HG02571 (cell line): ENCODE measurements at regions not wholly inside any gene's neighbourhood (a gene's known extent, or its start where the extent isn't known, plus 50 kb on each side); places are given as distances from the start of the nearest gene placed in this dataset.
"Not testable (repeated sequence)": the region's sequence is repeated elsewhere in the genome, so short reads cannot be mapped to it uniquely, and the experiment has no call there.

Experiments
- ATAC-seq: cut with Tn5 transposase; IDR thresholded peaks from one replicate; pipeline ENCODE4 v1.9.1; 2021; ENCODE audit warnings: mild to moderate bottlenecking, moderate library complexity; ENCODE audit not compliant: unreplicated experiment

GRCh38 chrX:8105531-8105930 is 65.5 kb downstream of the VCX2 start:
- ATAC-seq: no peak

GRCh38 chrX:8103655-8104054 is 67.4 kb downstream of the VCX2 start:
- no peak for ATAC-seq

DNA sequence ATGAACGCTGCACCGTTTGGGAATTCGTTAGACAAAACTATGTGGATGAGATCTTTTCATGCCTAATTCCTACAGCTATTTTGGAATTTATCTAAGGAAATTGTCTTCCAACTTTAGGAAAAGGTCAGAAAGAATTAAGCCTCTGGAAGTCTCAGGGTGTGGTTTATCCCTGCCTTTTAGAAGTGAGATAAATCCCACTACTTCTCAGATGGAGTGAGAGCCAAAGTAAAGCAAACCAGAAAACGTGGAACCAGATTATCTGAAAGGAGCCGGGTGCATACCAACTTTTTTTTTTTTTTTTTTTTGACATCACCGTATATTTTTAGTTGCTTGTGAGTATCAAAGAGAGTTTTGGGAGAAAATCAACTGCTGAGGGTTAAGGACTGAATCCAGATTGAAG is 79.6 kb downstream of the VCX2 start:
- ATAC-seq: no peak

DNA sequence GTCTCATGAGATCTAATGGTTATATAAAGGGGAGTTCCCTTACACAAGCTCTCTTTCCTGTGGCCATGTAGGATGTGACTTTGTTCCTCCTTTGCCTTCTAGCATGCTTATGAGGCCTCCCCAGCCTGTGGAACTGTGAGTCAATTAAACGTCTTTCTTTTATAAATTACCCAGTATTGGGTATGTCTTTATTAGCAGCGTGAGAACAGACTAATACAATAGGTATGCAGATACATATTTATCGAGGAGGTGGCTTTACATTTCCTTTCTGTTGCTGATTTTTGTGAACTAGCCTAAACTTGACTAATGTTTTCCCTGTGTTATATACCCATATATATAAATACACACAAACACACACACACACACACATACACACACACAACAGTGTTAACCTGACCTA is 80.2 kb downstream of the VCX2 start:
- ATAC-seq: no peak

GRCh38 chrX:8090482-8090881 is 80.6 kb downstream of the VCX2 start:
- no peak for ATAC-seq

DNA sequence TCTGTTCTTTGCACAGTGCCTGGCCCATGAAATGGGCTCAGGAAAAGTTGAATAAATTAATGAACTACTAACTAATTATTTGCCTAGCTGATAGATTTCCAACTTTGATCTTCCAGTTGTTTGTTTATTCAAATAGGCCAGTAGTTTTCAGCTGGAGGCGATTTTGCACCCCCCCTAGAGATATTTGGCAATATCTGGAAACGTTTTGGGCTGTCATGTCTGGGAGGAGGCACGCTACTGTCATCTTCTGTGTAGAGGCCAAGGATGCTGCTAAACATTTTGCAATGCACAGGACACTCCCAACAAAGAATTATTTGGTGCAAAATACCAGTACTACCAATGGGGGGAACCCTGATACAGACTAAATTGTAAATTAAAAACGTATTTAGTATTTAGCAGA is 81.9 kb downstream of the VCX2 start:
- no peak for ATAC-seq

DNA sequence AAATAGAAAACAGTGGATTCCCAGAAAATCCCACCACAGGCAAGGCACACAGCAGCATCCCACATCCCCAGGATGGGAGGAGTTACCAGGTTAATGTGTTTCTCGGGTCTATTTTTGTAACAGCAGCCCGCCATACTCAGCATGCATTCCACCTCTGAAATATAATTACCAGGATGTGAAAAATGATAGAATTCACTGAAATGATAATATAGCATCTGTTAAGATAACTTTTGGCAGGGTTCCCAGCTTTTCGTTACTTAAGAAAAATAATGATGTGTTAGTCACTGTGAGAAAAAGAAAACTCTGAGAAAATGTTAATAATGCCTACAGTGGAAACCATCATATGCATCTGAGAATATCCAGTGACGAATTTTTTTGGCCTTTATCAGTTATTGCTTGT is 87.1 kb downstream of the VCX2 start:
- ATAC-seq: no peak

- no peak for ATAC-seq
Observed at GRCh38 chrX:8083286-8083685, 87.8 kb downstream of the VCX2 start.

DNA sequence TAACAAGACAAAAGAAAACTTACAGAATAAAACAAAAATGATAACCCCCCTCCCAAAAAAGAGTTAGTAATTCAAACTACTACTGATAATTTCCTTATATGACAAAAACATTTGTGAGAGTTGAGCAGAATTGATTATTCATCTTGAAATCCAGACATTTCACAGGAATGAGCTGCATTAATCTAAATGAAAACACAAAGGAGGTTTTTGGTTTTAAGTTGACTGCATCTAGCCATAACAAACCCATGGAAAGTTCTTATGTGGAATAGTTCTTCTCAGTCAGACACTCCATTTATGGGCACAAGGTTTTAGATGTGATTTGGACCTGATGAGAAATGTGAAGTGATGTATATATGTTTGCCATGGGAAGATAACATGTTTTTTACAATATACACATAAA is 95.4 kb downstream of the VCX2 start:
- ATAC-seq: no peak

DNA sequence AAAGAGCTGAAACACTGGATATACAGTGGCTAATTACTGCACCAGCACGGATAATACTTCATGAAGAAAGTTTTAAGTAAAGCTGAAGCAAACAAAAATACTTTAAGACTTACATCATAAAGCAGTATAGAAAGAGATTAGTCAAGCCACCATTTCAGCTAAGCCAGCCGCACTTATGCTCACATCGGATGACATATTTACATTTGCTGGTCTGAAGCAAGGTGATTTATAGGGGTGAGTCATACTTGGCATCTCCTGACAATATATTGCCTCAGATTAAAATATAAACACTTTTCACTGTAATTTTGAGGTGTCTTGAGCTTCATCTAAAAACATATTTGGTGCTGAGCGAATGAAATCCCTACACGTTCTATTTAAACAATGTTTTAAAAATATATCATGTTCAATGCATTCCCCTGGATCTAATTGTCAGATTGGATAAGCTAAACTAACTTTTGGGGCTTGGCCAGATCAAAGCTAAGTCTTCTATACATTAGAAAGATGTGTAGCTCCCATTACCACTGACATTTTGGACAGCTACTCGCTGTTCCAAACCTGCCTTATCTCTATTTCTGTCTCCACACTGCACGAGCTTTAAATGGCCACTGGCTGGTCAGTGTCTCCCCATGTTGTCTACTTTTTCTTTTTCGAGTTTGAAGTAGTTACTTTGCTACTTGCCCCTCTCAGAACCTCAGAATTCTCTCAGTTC is 103.2 kb downstream of the VCX2 start:
- ATAC-seq: no peak

- ATAC-seq: no peak
Observed at GRCh38 chrX:8052909-8053308, 118.2 kb downstream of the VCX2 start.

GRCh38 chrX:8049827-8050226 is 121.2 kb downstream of the VCX2 start:
- no peak for ATAC-seq

DNA sequence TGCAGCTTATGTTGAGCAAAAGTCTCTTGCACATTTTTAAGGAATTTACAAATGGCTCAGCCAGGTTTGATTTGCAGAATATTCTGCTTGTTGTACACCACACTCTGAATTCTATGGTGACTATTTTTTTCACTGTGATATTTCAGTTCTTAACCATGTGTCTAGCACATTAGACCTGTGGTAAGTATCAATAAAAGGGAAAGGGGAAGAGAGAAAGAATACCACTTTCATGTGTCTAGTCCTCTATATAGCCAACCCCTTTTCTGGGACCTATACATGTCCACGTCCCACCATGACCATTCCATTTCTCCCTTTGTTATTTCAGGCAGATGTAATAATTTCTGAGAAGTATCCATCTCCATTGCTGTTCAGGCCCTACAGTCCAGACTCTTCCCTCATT is 121.3 kb upstream of the PNPLA4 start:
- no peak for ATAC-seq

DNA sequence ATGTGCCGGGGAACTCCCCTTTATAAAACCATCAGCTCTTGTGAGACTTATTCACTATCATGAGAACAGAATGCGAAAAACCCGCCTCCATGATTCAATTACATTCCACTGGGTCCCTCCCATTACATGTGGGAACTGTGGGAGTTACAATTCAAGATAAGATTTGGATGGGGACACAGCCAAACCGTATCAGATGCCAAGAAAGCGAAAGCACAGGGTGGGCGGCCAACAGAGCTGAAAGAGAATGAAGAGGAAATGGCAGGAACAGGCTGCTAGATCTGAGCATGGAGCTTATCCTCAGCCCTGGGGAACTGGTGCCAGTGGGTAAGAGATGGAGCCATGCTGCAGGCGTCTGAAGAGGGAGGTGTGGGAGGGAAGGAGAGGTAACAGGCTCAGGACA is 117.7 kb upstream of the PNPLA4 start:
- no peak for ATAC-seq

DNA sequence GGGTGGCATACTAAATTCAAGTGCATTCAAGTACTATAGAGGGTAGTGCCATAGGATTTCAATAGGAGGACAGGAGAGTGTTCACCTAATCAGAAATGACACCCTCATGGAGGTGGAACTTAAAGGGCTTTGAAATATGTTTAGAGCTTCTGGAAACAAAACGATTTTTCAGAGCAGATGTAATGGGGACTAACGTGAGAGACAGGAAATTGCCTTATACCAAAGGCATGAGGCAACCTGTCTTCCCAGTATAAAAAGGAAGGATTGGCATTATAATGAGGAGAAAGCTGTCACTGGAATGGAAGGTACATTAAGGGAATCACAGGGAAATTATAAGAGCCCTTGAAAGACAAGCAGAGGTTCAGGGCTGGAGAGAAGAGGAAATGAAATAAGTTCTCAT is 116.3 kb upstream of the PNPLA4 start:
- ATAC-seq: no peak

- ATAC-seq: no peak
Observed at GRCh38 chrX:8043121-8043520, 115.9 kb upstream of the PNPLA4 start.

- ATAC-seq: no peak
Observed at GRCh38 chrX:8042304-8042703, 115.1 kb upstream of the PNPLA4 start.

DNA sequence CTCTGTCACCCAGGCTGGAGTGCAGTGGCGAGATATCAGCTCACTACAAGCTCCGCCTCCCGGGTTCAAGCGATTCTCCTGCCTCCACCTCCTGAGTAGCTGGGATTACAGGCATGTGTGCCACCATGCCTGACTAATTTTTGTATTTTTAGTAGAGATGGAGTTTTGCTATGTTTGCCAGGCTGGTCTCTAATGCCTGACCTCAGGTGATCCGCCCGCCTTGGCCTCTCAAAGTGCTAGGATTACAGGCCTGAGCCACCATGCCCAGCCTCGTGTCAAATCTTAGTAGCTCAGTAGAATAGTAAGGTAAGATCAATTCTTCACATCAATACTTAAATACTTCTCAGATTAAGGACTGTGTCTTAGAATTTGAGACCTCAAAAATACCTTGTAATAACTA is 112.5 kb upstream of the PNPLA4 start:
- not testable (repeated sequence) for ATAC-seq

- ATAC-seq: no peak
Observed at GRCh38 chrX:8037593-8038348, 110.6 kb upstream of the PNPLA4 start.

- no peak for ATAC-seq
Observed at GRCh38 chrX:8036914-8037313, 109.7 kb upstream of the PNPLA4 start.

- no peak for ATAC-seq
Observed at GRCh38 chrX:8034058-8034457, 106.8 kb upstream of the PNPLA4 start.

DNA sequence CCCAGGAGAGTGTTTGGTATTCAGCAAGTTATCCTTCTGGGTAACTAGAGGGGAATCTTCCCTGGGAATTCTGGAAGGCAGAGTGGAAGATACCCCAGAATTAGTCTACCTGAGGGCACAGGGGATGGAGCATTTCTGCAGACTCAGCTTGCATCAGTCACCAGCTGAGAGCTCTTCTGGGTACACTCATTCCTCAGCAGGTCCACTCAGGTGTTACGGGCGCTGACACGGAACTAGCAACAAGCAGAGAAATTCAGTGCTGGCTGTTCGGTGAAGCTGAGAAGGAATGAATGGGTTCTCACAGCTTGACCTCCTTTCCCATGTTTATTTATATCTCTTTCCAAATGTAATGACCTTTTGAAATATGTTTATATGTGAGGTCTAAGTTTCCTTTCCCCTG is 106.0 kb upstream of the PNPLA4 start:
- ATAC-seq: no peak

GRCh38 chrX:8030361-8030760 is 103.1 kb upstream of the PNPLA4 start:
- ATAC-seq: no peak
